ENCODE measurements at regions not wholly inside any gene's neighbourhood (a gene's known extent, or its start where the extent isn't known, plus 50 kb on each side); places are given as distances from the start of the nearest gene placed in this dataset.

DNA sequence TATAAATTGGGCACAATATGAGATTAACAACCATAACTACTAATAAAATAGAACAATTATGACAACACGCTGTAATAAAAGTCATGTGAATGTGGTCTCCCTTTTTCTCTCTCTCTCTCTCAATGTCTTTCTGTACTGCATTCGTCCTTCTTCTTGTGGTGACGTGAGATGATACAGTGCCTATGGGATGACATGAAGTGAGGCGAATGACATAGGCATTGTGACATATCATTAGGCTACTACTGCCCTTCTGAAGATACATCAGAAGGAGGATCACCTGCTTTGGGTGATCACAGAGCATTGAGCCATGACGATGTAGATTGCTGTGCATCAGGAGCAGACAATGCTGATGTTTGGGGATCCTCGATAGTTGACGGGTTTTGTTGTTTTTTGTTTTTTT lies 171.6 kb downstream of the HERPUD2 start:
- TF ChIP-seq ZFX (IDR thresholded peaks at IDR 0.05), result no peak
- TF ChIP-seq, protein P1, sequence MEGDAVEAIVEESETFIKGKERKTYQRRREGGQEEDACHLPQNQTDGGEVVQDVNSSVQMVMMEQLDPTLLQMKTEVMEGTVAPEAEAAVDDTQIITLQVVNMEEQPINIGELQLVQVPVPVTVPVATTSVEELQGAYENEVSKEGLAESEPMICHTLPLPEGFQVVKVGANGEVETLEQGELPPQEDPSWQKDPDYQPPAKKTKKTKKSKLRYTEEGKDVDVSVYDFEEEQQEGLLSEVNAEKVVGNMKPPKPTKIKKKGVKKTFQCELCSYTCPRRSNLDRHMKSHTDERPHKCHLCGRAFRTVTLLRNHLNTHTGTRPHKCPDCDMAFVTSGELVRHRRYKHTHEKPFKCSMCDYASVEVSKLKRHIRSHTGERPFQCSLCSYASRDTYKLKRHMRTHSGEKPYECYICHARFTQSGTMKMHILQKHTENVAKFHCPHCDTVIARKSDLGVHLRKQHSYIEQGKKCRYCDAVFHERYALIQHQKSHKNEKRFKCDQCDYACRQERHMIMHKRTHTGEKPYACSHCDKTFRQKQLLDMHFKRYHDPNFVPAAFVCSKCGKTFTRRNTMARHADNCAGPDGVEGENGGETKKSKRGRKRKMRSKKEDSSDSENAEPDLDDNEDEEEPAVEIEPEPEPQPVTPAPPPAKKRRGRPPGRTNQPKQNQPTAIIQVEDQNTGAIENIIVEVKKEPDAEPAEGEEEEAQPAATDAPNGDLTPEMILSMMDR (conservative IDR thresholded peaks at IDR 0.05), result no peak
- no peak overlapping the region for H3K27ac ChIP-seq

DNA sequence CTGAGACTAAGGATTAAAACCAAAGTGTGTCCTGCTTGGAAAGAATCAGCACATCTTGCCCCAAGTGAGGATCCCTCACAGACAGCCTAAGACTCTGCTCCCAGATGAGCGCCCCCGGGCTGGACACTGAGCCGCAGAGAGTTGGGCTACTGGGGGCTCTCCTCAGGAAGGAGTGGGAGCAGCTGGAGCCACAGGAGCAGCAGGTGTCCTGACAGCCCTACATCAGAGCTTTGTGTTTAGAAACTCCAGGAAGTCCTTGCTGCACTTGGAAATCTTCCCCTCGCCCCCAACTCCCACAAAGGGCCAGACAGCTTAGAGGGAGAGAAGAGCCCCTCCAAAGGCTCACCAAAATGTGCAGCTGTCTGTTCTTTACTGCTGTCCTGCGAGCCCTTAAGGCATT lies 172.2 kb downstream of the HERPUD2 start:
- TF ChIP-seq ZFX (IDR thresholded peaks at IDR 0.05), result no peak
- TF ChIP-seq, protein P1 (conservative IDR thresholded peaks at IDR 0.05), result no peak
- no peak overlapping the region for H3K27ac ChIP-seq

DNA sequence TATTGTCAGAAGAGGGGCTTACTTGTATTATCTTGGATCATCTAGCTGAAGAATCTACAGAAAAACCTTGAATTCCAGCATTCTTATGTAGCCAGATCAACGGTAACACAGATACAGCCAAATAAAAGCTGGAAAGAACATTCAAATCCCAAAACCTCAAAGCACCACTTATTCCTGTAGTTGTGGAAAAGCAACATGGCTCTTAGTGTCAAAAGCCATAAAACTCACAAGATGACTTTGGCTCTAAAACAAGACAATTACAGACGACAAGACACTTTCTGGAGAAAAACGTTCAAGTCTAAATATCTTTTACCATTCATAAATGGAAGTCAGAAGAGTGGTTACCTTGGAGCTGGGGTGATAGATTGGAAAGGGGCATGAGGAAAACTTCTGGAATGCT lies 173.0 kb downstream of the HERPUD2 start:
- TF ChIP-seq, protein P1 (conservative IDR thresholded peaks at IDR 0.05), result no peak
- TF ChIP-seq ZFX (IDR thresholded peaks at IDR 0.05), result no peak
- H3K27ac ChIP-seq, result no peak overlapping the region

DNA sequence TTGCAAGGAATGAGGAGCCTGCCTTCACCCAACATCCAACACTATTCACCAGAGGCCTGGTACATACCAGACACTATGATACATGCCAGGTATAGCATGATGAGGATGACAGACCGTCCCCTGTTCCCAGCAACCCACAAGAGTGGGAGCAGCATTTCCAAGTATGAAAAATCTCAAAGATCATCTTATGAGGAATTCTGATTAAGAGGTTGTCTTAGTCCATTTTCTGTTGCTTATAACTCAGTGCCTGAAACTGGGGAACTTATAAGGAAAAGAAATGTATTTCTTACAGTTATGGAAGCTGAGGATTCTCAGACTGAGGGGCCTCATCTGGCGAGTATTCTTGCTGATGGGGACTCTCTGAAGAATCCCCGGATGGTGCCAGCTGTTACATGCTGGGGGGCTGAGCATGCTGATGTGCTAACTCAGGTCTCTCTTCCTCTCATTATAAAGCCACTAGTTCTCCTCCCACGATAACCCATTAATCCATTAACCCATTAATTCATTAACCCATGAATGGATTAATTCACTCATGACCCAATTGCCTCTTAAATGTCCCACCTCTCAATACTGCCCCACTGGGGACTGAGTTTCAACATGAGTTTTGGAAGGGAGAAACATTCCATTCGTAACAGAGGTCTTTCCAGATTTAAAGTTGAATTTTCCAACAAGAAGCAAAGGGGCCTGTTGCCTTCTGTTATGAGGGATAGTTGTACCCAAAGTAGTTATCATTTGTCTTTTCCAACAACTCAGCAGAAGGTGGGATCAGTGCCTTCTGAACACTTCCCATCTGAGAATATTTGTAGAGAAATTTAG lies 173.9 kb downstream of the HERPUD2 start:
- H3K27ac ChIP-seq, result no peak overlapping the region
- TF ChIP-seq, protein P1 (conservative IDR thresholded peaks at IDR 0.05), result no peak

DNA sequence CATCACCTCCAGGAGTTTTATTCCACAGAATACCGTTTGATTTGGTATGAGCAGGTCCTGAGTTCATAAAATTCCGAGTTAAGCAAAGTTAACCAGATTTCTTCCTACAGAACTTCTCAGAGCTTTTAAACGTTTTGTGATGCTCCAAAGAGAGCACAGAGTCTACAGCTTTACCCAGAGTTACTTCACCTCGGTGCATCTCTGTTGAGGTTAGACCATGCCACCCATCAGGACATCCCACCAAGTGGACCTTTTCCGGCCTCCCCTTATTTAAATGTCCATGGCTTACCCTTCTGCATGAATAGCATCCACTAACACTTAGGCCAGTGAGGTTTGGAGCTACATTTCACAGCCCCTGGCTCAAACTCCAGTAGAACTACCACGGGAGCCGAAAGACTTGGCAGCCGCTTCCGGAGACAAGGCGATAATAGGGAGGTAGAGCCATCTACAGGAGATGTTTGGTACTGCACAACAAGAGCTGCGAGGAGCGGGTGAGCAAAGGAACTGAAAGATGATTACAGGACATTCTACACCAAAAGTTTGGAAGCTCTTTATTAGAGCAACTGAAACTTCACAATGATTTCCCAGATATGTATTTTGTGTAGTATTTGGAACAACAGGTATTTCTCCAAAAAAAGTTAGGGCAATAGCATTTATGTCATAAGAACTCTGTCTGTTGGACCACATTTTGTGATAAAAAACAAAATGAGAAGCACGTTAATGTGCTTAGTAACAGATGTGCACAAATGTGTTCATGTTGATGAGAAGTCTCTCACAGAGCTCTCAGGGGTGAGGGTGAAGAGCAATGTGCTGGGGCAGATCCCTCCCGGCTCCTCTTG lies 174.7 kb downstream of the HERPUD2 start:
- no peak for TF ChIP-seq ZFX (IDR thresholded peaks at IDR 0.05)
- TF ChIP-seq, protein P1 (conservative IDR thresholded peaks at IDR 0.05), result peak; percentile 94
- no peak overlapping the region for H3K27ac ChIP-seq

DNA sequence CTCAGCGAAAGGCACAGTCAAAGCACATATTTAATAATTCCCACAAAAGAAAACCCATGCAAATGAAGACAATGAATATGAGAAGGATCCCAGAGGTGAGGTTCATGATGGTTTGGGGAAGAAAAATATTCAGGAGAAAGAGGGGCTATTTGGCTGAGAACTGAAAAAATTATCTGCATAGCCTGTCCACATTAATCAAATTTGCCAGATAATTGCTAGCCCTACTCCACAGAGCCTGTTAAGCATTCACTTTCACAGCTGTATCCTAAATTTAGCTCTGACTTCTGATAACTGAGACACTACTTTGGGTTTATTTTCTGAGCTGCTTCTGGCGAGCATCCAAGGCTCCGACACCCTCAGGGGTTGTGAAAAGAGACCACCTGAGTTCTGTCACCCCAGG lies 176.2 kb downstream of the HERPUD2 start:
- no peak overlapping the region for H3K27ac ChIP-seq
- TF ChIP-seq ZFX (IDR thresholded peaks at IDR 0.05), result no peak
- TF ChIP-seq, protein P1 (conservative IDR thresholded peaks at IDR 0.05), result no peak

DNA sequence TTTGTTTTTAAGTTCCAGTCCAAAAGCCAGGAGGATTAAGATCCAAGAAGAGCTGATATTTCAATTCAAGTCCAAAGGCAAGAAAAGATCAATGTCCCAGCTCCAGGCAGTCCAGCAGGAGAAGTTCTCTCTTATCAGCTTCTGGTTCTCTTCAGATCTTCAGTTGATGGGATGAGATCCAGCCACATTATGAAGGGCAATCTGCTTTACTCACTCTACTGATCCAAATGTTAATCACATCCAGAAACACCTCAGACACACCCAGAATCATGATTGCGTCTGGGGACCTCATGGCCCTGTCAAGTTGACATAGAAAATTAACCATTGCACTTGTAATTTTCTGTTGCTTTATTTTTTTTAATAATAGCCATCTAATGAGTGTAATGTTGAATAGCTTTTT lies 178.4 kb downstream of the HERPUD2 start:
- H3K27ac ChIP-seq, result no peak overlapping the region

More for the DNA sequence above, 178.4 kb downstream of the HERPUD2 start:
- TF ChIP-seq ZFX (IDR thresholded peaks at IDR 0.05), result no peak
- TF ChIP-seq, protein P1 (conservative IDR thresholded peaks at IDR 0.05), result no peak
